GM23248 (cell line): ENCODE measurements at regions not wholly inside any gene's neighbourhood (a gene's known extent, or its start where the extent isn't known, plus 50 kb on each side); places are given as distances from the start of the nearest gene placed in this dataset.

ENCODE experiments used
- DNase-seq: peaks from one replicate; pipeline ENCODE4 v3.0.0-alpha.2; 2015
- H2AFZ ChIP-seq: fragments of 200-600 bp; sonication (generic); 2 replicates; pipeline ENCODE4 v1.6.1; 2016; ENCODE audit warnings: antibody characterized with exemption
- H3F3A ChIP-seq: fragments of 200-600 bp; sonication (generic); 2 replicates; pipeline ENCODE4 v1.6.1; 2016; ENCODE audit warnings: mild to moderate bottlenecking, antibody characterized with exemption, mixed run types; ENCODE audit not compliant: insufficient read depth
- H3K27ac ChIP-seq: fragments of 200-600 bp; sonication (generic); 2 replicates; pipeline ENCODE4 v1.5.1; 2016; ENCODE audit warnings: mild to moderate bottlenecking
- H3K27me3 ChIP-seq: fragments of 200-600 bp; sonication (generic); replicated peaks from 2 replicates; pipeline ENCODE4 v1.6.1; 2016; ENCODE audit warnings: mild to moderate bottlenecking; ENCODE audit not compliant: insufficient read depth
- H3K36me3 ChIP-seq: fragments of 200-600 bp; sonication (generic); 2 replicates; pipeline ENCODE4 v1.6.1; 2016; ENCODE audit warnings: low read depth, mild to moderate bottlenecking
- H3K4me1 ChIP-seq: fragments of 200-600 bp; sonication (generic); 2 replicates; pipeline ENCODE4 v1.6.1; 2016; ENCODE audit warnings: mild to moderate bottlenecking; ENCODE audit not compliant: insufficient read depth
- H3K4me2 ChIP-seq: fragments of 200-600 bp; sonication (generic); one replicate; pipeline ENCODE4 v1.6.1; 2016; ENCODE audit warnings: mild to moderate bottlenecking; ENCODE audit not compliant: unreplicated experiment
- H3K4me3 ChIP-seq: fragments of 200-600 bp; sonication (generic); 2 replicates; pipeline ENCODE4 v1.5.1; 2016; ENCODE audit warnings: mild to moderate bottlenecking
- H3K79me2 ChIP-seq: fragments of 200-600 bp; sonication (generic); 2 replicates; pipeline ENCODE4 v1.6.1; 2016; ENCODE audit warnings: mild to moderate bottlenecking; ENCODE audit not compliant: insufficient read depth
- H3K9ac ChIP-seq: fragments of 200-600 bp; sonication (generic); 2 replicates; pipeline ENCODE4 v1.6.1; 2016; ENCODE audit warnings: mild to moderate bottlenecking
- H3K9me2 ChIP-seq: fragments of 200-600 bp; sonication (generic); 2 replicates; pipeline ENCODE4 v1.6.1; 2016; ENCODE audit warnings: mixed run types, mild to moderate bottlenecking, moderate library complexity; ENCODE audit not compliant: insufficient read depth
- H3K9me3 ChIP-seq: fragments of 200-600 bp; sonication (generic); one replicate; pipeline ENCODE4 v1.6.1; 2017; ENCODE audit warnings: low read depth
- H4K20me1 ChIP-seq: fragments of 200-600 bp; sonication (generic); 2 replicates; pipeline ENCODE4 v1.6.0; 2016; ENCODE audit not compliant: insufficient read depth
- EZH2 ChIP-seq: fragments of 200-600 bp; sonication (generic); IDR thresholded peaks from 2 replicates; pipeline ENCODE4 v1.6.1; 2018; ENCODE audit warnings: antibody characterized with exemption, mild to moderate bottlenecking; ENCODE audit not compliant: insufficient read depth, poor library complexity, severe bottlenecking
- EZH2phosphoT487 ChIP-seq: fragments of 200-600 bp; sonication (generic); IDR thresholded peaks from 2 replicates; pipeline ENCODE4 v1.6.1; 2018; ENCODE audit warnings: antibody characterized with exemption, moderate library complexity, mild to moderate bottlenecking, low read depth; ENCODE audit not compliant: insufficient read depth
- WGBS, 2 experiments: methylation state at CpG; one replicate each; pipeline ENCODE4 v1.1.6; 2015 to 2017; ENCODE audit warnings: low lambda C conversion rate in 2 of 2, low coverage in 1 of 2; ENCODE audit errors: missing lambda C conversion rate in 2 of 2; 5-methylcytosine and 5-hydroxymethylcytosine counted together
- in situ Hi-C: fragments of 300-500 bp; cut with MboI; formaldehyde crosslinking; loops from 2 replicates; pipeline ENCODE4 v1.15.0; 2020

DNA sequence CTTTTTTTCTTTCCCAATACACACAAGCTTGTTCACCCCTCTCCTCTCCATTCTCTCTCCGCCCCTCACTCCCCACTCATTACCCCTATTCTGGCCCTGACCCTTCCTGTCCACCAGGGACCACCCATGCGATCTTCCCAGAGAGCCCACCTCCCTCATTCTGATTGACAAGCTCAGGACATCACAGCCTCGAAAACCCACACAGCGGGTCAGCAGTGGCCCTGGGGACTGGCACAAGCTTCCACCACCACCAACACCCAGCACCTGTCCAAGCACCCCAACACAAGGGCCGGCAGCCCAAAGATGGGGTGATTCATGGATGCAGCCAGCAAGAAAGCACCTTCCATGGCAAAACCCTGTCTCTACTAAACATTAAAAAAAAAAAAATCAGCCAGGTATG is 50.0 kb upstream of the USP6NL start:
- Histone ChIP-seq H3K9me2 (no peaks in the 10 kb centered on the region), H3K4me3 (no peak overlapping the region), H3K79me2 (no peaks in the 10 kb centered on the region), H3F3A (no peaks in the 10 kb centered on the region), H3K9ac (no peak overlapping the region), H3K36me3 (no peaks in the 10 kb centered on the region), H2AFZ (no peak overlapping the region), H3K27ac (no peak overlapping the region), H3K27me3 (peaks cover 20% of the 10 kb centered on the region), H3K4me1 (no peaks in the 10 kb centered on the region), H4K20me1 (no peaks in the 10 kb centered on the region), H3K4me2 (no peak overlapping the region), H3K9me3 (no peaks in the 10 kb centered on the region)
- TF ChIP-seq EZH2phosphoT487 (no peak), EZH2 (no peak)
- DNase-seq, result no peak
- WGBS, 2 experiments, result 63 to 75% methylated on average over 5 of the region's 5 CpGs
- in situ Hi-C loops, result no loop called here
